GM21515 (cell line): ENCODE measurements at regions not wholly inside any gene's neighbourhood (a gene's known extent, or its start where the extent isn't known, plus 50 kb on each side); places are given as distances from the start of the nearest gene placed in this dataset.

Experiments
- ATAC-seq: cut with Tn5 transposase; IDR thresholded peaks from one replicate; pipeline ENCODE4 v1.9.1; 2021; ENCODE audit not compliant: unreplicated experiment

GRCh38 chr12:132408626-132409494 is 79.5 kb upstream of the GALNT9 start:
- no peak for ATAC-seq

DNA sequence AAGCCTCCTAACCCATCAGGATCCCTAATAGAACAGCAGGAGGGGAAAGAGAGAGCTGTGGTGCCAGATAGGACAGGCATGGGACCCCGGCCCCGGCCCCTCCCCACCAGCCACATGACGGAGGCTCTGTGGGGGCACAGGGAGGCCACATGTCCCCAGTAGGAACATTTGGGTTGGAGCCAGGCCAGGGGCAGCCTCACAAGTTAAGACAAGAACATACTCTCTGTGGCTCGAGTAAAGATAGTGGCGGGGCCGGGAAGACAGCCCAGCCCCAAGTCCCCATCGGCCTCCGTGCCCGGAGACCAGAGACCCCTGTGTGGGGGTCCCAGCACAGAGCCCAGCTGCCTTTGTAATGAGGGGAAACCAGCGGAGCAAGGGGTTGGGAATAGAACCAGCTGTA is 78.6 kb upstream of the GALNT9 start:
- ATAC-seq, result no peak

GRCh38 chr12:132407451-132407961 is 78.1 kb upstream of the GALNT9 start:
- ATAC-seq, result no peak

- no peak for ATAC-seq
Measured at GRCh38 chr12:132406493-132407450, 77.4 kb upstream of the GALNT9 start.

GRCh38 chr12:132405742-132406251 is 76.4 kb upstream of the GALNT9 start:
- no peak for ATAC-seq

DNA sequence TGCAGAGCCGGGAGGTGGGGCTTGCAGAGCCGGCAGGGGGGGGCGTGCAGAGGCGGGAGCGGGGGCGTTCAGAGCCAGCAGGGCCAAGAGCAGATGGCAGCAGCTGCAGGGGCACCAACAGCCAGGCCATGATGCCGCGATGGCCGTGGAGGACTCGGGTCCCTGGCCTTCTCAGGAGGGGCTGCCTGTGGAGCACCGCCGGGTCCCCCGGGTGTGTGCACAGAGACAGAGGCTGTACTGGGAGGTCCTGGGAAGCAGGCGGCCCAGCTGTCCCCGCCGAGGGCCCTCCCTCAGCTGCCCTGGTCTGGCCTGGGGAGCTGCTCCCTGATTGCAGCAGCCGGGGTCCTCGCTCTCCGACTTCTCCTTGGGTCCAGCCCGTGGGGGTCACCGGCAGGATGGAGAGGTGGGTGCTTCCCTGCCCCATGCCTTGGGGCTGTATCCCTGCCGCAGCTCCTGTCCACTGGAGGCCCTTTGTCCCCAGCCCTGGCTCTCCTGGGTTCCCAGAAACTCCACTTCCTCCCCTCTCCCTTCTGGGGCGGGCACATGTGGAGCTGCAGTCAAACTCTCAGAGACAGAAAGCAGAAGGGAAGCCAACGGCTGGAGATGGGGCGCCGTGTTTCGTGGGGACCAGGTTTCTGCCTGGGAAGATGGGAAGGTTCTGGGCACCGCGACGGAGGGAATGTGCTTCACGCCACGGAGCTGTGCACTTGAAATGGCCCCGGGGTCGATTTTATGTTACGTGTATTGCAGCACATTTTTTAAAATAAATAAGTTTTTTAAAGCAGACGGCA is 75.8 kb upstream of the GALNT9 start:
- no peak for ATAC-seq

- no peak for ATAC-seq
Measured at GRCh38 chr12:132404435-132404855, 75.1 kb upstream of the GALNT9 start.

GRCh38 chr12:132403636-132404434 is 74.4 kb upstream of the GALNT9 start:
- no peak for ATAC-seq

GRCh38 chr12:132402831-132403416 is 73.5 kb upstream of the GALNT9 start:
- no peak for ATAC-seq

GRCh38 chr12:132401982-132402381 is 72.6 kb upstream of the GALNT9 start:
- ATAC-seq, result no peak

DNA sequence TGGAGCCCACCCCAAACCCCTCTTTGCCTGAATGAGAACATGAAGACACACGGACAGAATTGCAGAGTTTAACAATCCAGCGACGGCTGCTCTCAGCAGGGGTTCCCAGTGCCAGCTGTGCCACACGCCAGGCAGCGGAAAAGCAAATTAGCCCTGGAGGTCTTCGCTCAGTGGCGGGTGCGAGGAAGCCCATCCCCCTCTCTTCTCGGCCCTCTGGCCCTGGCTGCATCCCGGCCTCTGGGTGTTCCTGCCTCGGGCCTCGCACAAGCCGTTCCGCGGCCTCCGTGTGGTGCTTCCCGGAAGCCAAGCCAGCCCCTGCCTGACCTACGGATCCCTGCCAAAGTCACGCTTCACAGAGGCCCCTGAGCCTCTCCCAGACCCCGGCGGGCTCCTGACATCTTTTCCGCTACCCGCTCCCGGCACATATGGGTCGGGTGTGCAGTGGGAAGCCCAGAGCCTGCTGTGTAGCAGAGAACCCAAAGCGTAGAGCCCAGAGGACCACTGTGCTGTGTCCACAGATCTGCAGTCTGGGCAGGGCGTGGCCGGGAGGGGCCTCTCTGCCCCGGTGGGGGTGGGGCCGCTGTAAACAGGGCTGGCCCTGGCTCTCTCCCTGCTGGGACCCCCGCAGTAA is 70.7 kb upstream of the GALNT9 start:
- ATAC-seq, result no peak

GRCh38 chr12:132399092-132400010 is 70.0 kb upstream of the GALNT9 start:
- no peak for ATAC-seq

DNA sequence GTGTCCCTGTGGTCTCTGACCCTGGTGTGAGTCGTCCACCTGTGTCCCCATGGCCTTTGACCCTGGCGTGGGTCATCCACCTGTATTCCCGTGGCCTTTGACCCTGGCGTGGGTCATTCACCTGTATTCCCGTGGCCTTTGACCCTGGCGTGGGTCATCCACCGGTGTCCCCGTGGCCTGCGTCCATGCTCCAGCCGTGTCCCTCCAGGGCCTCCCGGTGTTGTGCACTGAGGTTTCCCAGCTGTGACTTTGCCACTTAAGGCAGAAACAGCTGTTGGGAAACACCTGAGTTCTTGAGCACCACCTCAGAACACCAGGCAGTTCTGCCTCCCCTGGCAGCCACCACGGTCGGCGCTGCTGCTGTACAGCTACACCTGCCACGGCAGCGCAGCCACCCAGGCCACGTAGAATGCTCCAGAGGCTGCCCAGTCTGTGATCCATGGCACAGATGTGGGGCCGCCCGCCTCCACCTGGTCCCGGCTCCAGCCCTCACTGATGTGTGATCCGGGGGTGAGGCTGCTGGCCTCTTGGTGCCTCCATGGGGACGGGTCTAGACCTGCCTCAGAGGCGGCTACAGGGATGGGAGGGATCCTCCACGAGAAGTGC is 69.1 kb upstream of the GALNT9 start:
- no peak for ATAC-seq

DNA sequence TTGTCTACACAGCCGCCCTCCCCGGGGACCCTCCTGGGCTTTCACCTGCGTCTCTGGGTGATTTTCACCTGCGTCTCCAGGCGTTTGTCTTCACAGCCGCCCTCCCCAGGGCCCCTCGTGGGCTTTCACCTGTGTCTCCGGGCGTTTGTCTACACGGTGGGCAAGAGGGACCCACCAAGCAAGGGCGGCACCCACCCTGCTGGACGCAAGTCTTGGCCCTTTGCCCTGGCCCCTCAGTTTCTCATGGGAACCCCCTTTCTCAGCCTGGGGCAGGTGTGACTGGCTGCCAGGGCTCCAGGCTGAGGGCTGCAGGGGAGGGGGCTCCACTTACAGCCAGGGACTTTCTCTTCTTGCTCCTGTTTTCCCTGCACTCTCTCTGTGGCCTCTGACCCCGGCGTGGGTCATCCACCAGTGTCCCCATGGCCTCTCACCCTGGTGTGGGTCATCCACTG is 68.6 kb upstream of the GALNT9 start:
- no peak for ATAC-seq

DNA sequence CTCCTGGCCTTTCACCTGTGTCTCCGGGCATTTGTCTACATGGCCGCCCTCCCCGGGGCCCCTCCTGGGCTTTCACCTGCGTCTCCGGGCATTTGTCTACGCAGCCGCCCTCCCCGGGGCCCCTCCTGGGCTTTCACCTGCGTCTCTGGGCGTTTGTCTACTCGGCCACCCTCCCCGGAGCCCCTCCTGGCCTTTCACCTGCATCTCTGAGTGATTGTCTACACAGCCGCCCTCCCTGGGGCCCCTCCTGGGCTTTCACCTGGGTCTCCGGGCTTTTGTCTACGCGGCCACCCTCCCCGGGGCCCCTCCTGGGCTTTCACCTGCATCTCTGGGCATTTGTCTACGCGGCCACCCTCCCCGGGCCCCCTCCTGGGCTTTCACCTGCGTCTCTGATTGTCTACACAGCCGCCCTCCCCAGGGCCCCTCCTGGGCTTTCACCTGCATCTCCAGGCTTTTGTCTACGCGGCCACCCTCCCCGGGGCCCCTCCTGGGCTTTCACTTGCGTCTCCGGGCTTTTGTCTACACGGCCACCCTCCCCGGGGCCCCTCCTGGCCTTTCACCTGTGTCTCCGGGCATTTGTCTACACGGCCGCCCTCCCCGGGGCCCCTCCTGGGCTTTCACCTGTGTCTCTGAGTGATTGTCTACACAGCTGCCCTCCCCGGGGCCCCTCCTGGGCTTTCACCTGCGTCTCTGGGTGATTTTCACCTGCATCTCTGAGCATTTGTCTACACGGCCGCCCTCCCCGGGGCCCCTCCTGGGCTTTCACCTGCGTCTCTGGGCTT is 68.0 kb upstream of the GALNT9 start:
- ATAC-seq, result no peak

- no peak for ATAC-seq
Measured at GRCh38 chr12:132396657-132397056, 67.3 kb upstream of the GALNT9 start.

DNA sequence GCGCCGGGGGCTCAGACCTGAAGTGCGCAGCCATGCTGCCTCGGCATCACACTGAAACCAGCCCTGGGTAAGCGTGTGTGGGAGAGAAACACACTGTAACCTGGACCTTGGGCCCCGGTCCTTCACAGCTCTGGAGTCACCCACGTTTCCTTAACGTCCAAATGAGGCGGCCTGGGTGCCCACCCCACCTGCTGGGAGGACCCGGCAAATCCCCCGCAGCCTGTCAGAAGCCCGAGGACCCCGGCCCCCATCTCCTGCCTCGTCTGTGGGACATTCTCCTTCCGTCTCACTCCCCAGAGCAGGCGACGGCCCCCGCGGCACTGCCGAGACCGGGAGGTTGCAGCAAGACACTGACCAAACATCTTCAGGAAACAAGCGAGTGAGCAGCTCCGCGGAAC is 66.5 kb upstream of the GALNT9 start:
- no peak for ATAC-seq
